SK-N-SH (cell line): ENCODE measurements at regions not wholly inside any gene's neighbourhood (a gene's known extent, or its start where the extent isn't known, plus 50 kb on each side); places are given as distances from the start of the nearest gene placed in this dataset.
"Not testable (repeated sequence)": the region's sequence is repeated elsewhere in the genome, so short reads cannot be mapped to it uniquely, and the experiment has no call there.

Source experiments
- CTCF ChIP-seq: fragments of 200-600 bp; sonication (generic); IDR thresholded peaks from 2 replicates; pipeline ENCODE4 v1.6.1; 2017; ENCODE audit warnings: antibody characterized with exemption, mild to moderate bottlenecking, moderate library complexity
- EP300 ChIP-seq, 2 experiments: IDR thresholded peaks; 2 replicates each; pipeline versions ENCODE4 v1.4.0 to v1.6.1; 2012; ENCODE audit warnings: borderline replicate concordance in 1 of 2, low read depth in 1 of 2, low read length in 1 of 2
- GABPA ChIP-seq: IDR thresholded peaks from 2 replicates; pipeline ENCODE4 v1.4.0; 2012; ENCODE audit warnings: low read depth, mild to moderate bottlenecking
- JUND ChIP-seq: IDR thresholded peaks from 2 replicates; pipeline ENCODE4 v1.4.0; 2012
- TCF12 ChIP-seq: IDR thresholded peaks from 2 replicates; pipeline ENCODE4 v1.4.0; 2012

- TF ChIP-seq CTCF; GABPA; EP300 (IDR thresholded peaks at IDR 0.05; ENCODE audit: borderline replicate concordance in 1 of 2, low read depth in 1 of 2, low read length in 1 of 2); JUND; TCF12: not testable (repeated sequence)
Observed at GRCh38 chr11:112714340-112714739, 246.9 kb upstream of the NCAM1 start.
